ENCODE measurements at regions not wholly inside any gene's neighbourhood (a gene's known extent, or its start where the extent isn't known, plus 50 kb on each side); places are given as distances from the start of the nearest gene placed in this dataset.

DNA sequence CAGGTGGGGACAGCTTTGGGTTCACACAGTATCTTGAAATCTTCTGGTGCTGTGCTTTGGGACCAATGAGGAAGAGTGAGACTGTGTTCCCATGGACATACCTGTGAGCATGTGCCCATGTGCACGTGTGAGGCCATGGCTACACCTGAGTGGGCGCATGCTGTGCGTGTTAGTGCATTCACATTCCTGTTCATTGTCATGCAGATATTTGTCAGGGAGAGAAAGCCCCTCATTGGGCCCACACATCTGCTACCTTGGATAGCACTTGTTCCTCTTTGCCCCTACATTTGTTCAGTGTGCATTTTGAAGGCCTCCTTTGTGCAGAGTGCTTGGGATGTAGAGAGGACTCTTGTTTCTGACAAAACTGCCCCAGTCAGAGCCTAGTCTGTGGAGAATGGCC is 154.3 kb upstream of the E2F8 start:
- DNase-seq: no peak

DNA sequence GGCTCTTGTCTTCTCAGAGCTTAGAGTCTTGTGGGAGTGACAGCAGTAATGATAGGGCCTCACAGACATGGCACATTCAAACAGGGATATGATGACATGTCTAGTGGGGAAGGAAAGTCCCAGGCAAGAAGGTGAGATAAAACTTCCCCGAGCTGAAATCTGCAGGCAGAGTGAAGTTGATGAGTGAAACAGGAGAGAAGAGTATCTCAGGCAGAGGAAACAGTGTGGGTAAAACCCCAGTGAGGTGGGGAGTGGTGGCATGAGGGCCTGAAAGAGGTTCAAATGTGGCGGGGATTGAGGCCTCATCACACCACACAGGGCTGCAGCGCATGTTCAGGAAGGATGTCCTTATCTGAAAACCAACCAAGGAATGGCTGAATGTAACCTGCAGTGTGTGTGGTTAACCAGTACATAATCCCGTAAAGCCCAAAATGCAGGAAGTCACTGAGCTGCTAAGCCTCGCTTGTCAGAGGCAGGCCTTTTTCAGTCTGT is 153.8 kb upstream of the E2F8 start:
- DNase-seq: no peak

- no peak for DNase-seq
Observed at GRCh38 chr11:19393941-19394340, 153.2 kb upstream of the E2F8 start.

- no peak for DNase-seq
Observed at GRCh38 chr11:19392847-19393518, 152.2 kb upstream of the E2F8 start.

DNA sequence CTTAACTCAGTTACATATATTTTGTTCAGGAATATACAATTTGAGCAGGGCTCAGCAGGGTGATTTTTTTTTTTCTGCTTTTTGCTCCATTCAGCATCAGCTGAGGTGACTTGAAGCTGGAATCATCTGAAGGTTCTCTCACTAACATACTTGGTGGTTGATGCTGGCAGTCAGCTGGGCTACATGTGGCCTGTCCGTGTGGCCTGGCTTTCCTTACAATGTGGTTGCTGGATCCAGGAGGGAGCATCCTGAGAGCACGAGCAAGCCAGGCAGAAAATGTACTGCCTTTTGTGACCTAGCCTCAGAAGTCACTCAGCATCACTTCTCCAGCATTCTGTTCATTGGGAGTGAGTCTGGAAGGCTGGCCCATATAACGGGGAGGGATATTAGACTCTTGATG is 151.6 kb upstream of the E2F8 start:
- no peak for DNase-seq

DNA sequence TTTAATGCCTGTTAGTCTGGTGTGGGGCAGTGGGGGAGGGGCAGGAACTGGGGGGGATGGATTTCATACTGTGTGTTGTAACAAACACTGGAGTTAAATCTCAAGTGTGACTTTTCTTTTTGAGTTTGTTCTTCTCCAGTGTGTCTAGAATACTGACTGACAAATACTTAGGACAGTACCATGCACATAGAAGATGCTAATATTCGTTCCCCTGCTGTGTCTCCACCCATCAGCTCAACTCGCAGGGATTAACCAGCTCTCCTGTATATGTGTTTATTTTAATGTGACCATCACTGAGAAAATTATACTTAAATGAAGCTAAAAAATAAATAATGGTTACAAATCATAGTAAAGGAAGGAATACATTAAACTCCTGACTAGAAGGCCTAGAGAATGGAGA is 150.9 kb upstream of the E2F8 start:
- DNase-seq: no peak

- no peak for DNase-seq
Observed at GRCh38 chr11:19391026-19391425, 150.3 kb upstream of the E2F8 start.

GRCh38 chr11:19389787-19390303 is 149.1 kb upstream of the E2F8 start:
- no peak for DNase-seq

- no peak for DNase-seq
Observed at GRCh38 chr11:19382131-19382611, 141.4 kb upstream of the E2F8 start.

GRCh38 chr11:19380375-19380774 is 139.6 kb upstream of the E2F8 start:
- no peak for DNase-seq

DNA sequence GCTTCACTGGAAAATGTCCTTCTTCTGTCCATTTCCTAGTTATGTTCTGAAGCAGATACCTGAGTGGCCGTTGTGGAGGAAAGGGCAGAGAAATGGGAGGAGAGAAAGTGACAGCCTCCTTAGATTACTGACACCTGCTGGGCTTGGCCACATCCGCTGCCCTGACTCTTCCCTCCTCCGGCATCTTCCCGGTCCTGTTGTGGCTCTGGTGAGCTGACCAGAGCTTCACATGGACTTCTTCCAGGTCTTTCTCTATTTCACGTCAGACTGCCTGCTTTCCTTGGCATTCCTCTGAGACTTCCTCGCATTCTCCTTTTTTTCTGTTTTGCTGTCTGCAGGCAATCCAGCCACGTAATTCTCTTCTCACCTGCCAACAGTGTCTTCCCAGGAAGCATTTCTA is 138.7 kb upstream of the E2F8 start:
- DNase-seq: no peak

- DNase-seq: no peak
Observed at GRCh38 chr11:19378814-19379213, 138.1 kb upstream of the E2F8 start.

DNA sequence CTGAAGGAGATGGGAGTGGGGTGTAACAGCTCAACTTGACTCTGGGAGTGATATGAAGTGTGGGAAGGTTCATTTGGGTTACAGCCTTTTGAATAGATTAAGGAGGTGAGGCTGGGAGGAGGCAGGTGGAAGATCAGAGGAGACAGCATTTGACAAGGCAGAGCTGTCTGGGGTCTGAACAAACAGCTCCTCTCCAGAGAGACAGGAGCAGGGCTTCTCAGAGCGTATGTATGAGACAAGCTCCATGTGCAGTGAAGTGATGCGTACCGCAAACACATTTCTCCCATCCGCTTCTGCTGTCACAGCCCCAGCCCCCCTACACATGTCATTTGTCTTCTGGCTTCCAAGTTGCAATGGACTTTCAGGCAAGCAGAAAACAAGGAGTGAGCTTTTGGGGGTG is 137.1 kb upstream of the E2F8 start:
- DNase-seq: no peak

DNA sequence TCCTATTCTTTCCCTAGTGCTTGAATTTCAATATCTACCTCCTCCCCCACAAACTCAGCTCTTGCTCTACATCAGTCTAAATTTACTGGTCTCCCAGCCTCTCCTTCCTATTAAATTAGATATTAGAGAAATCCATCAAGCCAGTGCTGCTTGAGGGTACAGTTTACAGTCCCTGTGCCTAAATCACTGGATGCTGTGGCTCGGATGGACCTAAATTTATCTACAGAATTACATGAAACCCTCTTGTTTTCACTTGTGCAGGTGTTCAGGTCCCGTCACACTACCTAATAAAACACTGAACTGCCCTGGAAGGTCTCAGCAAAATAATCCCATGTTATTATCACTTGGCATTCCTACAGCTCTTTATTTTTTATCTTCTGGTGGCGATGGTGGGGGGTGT is 134.7 kb upstream of the E2F8 start:
- DNase-seq: no peak

GRCh38 chr11:19374151-19374569 is 133.4 kb upstream of the E2F8 start:
- DNase-seq: no peak

GRCh38 chr11:19372381-19372780 is 131.6 kb upstream of the E2F8 start:
- DNase-seq: no peak

DNA sequence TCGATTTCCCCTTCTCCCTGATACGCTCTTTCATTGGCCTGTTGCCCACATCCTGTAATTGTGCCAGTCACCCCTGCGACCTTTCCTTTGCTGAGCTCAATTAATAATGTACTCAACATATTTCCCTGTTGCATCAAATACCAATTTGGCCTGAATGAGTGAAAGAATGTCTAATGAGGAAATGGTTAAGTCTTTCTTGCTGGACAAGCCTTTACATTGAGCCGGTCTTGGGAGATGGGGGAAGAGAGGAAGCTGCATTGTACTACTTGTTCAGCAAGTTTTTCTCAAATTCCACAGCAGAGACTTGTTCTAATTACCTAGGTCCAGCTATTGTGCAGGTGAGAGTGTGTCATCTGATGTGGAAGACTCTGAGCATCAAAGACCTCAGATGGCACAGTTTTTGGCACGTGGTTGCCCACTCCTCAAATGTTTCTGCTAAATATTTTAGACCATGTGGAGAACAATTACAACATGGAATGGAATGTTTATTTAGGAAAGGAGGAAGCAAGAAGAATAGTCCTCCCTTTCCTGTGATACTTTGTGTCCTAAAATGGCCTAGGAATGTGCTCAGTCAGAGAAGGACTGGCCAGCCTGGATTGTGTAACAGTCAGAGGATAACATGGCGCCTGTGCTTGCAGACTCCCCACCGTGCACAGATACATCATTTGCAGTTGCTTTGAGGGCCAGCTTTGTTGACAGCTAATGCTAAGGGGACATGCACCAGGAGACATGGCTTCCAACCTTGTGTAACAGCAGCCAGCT is 129.5 kb upstream of the E2F8 start:
- DNase-seq: no peak

- no peak for DNase-seq
Observed at GRCh38 chr11:19368726-19369375, 128.1 kb upstream of the E2F8 start.

DNA sequence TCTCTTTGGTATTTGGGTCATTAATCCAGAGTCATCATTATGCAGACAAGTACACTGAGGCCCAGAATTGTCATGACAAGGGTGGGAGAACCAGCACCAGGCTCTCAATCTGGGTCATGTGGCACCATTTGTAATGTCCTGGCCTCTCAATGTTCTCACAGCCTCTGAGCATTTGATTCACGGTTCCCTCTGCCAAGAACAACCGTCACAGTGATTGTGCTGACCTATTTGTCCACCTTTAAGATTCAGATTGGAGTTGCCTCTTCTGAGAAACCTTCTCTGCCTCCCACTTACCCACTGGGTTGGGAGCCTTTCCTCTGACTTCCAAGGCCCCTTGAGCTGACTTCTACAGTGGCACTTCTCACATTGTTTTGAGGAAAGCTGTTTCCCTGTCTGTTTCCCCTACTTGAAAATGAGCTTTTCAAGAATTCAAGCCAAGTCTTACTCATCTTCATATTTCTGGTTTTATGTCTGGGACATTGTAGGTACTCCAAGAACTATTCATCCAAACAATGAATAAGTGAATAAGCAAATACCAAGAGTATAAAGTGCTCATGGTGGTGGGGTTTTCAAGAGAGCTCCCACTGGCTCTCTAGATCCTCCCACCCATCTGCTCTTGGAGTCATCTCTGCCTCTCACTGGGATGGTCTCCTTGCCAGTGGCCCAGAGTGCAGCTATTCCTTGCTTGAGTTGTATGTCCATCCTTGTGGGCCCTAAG is 126.4 kb upstream of the E2F8 start:
- no peak for DNase-seq

DNA sequence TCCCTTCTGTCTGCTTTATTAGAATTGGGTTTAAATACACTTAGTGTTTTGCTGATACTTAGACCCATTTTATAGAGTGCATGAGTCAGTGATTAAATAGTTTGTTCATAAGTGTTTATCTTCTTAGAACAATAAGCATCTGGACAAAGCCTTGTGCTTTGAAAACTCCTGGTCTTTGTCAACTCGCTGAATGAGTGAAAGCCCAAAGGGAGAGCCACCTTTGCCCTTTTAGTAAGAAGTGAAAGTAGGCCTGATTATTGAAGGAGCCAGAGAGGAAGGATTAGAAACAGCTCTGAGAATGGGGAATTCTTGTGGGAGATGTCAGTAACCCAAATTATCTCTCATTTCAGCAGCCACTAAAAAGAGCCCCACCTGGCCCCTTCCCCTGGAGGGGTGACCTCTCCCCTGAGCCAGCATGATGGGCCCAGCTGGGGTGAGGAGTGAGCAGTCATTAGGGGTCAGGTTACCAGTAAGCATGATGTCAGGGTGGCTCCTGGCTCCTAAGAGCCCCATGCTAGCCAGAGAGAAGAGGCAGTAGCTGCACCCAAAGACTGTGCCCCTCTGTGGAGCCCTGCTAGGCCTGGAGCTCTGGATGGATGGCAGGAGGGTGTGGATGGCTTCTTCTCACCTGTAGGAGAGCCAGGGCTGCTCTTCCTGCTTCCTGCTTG is 125.1 kb upstream of the E2F8 start:
- no peak for DNase-seq

DNA sequence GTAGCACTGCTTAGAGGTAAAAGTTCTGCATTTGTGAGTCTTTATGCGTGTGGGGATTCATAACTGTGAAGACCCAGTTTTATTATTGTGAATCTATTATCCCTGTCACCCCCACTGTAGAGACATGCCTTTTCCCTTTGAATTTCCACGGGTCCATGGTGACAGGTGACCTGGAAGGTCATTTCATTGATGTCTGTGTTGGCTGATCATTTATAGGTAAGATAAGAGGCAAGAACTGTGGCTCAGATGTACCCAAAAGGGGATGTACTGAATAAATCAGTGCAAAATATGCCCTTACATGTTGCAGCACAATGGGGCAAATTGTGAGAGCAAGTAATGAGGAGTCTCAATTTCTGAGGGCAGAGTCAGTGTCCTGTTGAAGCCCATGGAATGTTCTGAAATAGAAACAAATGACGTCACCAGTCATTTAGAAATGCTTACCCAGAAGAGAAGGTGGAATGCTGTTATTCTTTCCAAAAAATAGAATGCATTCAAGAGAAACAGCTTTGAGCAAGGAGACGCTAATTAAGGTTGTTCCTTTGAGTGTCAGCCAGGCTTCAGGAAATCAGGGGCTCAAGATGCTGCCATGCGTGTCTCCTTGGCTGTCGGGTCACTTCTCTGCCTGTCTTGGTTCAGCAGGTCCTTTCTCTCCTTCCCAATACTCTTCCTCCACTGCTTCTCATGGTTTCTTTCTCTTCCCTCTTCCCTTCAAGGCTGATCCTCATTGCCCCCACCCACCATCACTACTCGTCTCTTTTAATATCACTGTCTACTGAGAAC is 118.7 kb upstream of the E2F8 start:
- DNase-seq: no peak

DNA sequence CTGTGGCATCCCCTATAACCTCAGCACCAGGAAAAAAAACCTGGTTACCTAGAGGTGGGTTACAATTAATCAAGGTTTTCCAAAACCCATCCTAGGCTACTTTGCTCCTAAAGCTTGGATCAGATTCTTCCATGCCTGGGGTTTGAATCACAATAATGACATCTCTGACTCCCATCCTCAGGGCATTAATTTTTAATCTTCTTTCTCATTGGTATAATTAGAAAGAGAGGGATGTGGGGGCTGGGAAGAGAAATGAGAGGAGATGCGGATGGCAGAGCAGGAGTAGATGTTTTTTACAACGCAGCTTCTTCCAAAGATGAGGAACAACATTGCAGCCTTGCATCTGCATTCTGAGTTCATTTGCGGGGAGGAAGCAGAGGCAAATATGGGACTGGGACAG is 117.2 kb upstream of the E2F8 start:
- no peak for DNase-seq
